A549 (cell line): ENCODE measurements at regions not wholly inside any gene's neighbourhood (a gene's known extent, or its start where the extent isn't known, plus 50 kb on each side); places are given as distances from the start of the nearest gene placed in this dataset.
A peak's percentile ranks its signal among the peaks of the same experiment; 100 is the strongest.
"Not testable (repeated sequence)": the region's sequence is repeated elsewhere in the genome, so short reads cannot be mapped to it uniquely, and the experiment has no call there.

Experiments used
- ATAC-seq, 2 experiments: fragments of 200-7000 bp in 1 of 2; fragments of >200 bp in 1 of 2; cut with Nextera tagmentation in 1 of 2; cut with Tn5 transposase in 1 of 2; 3 replicates each; pipeline versions ENCODE4 v1.8.0 to v1.9.1; 2018 to 2020; ENCODE audit warnings: mild to moderate bottlenecking in 1 of 2, moderate library complexity in 1 of 2
- CTCF ChIA-PET: fragments of 300-600 bp; sonication (Branson Sonifier 250); formaldehyde crosslinking; extraction: SDS; loops from one replicate; lab custom pipeline; 2021; ENCODE audit warnings: antibody characterized with exemption, inconsistent platforms; lab: Yijun Ruan, JAX
- POLR2A ChIA-PET: fragments of 350-600 bp; formaldehyde crosslinking; extraction: SDS; loops from one replicate; lab custom pipeline; 2021; ENCODE audit warnings: antibody characterized with exemption, inconsistent platforms; lab: Yijun Ruan, JAX
- DNase-seq, 2 experiments: peaks; one replicate each; pipeline versions ENCODE4 v3.0.0 to v3.0.0-alpha.2; 2011 to 2016; ENCODE audit warnings: low read depth in 1 of 2, low spot score in 1 of 2
- FAIRE-seq: peaks from 2 replicates; lab custom pipeline; 2011; peaks lifted over from hg19 to GRCh38; lab: Jason Lieb, UNC
- H3K27ac ChIP-seq, 2 experiments: fragments of >200 bp; sonication (Bioruptor Twin); formaldehyde crosslinking; 3 replicates each; pipeline ENCODE4 v1.5.1; 2016 to 2017
- H3K4me1 ChIP-seq: fragments of >200 bp; sonication (Bioruptor Twin); formaldehyde crosslinking; 3 replicates; pipeline ENCODE4 v1.6.1; 2016
- H3K4me2 ChIP-seq: fragments of >200 bp; sonication (Bioruptor Twin); formaldehyde crosslinking; 3 replicates; pipeline ENCODE4 v1.6.1; 2016
- H3K4me3 ChIP-seq: fragments of >200 bp; sonication (Bioruptor Twin); formaldehyde crosslinking; 3 replicates; pipeline ENCODE4 v1.5.1; 2016
- H3K9me3 ChIP-seq: fragments of >200 bp; sonication (Bioruptor Twin); formaldehyde crosslinking; 3 replicates; pipeline ENCODE4 v1.6.1; 2016
- CTCF ChIP-seq: fragments of >200 bp; sonication (Bioruptor Twin); formaldehyde crosslinking; IDR thresholded peaks from 3 replicates; pipeline ENCODE4 v1.5.1; 2016
- EHMT2 ChIP-seq: fragments of 200-600 bp; sonication (generic); IDR thresholded peaks from 2 replicates; pipeline ENCODE4 v1.6.1; 2016; ENCODE audit warnings: antibody characterized with exemption, low read depth, mild to moderate bottlenecking, moderate library complexity
- GATA3 ChIP-seq: IDR thresholded peaks from 2 replicates; pipeline ENCODE4 v1.6.1; 2012; ENCODE audit warnings: borderline replicate concordance
- JUNB ChIP-seq: fragments of >200 bp; sonication (Bioruptor Twin); formaldehyde crosslinking; IDR thresholded peaks from 2 replicates; pipeline ENCODE4 v1.6.1; 2016
- MAZ ChIP-seq: fragments of 150-350 bp; IDR thresholded peaks from 2 replicates; pipeline ENCODE4 v1.6.1; 2014; ENCODE audit warnings: antibody characterized with exemption, low read depth, low read length, borderline replicate concordance
- NFE2L2 ChIP-seq: fragments of 150-350 bp; conservative IDR thresholded peaks from 2 replicates; pipeline ENCODE4 v1.6.1; 2014; ENCODE audit warnings: low read length
- PHF8 ChIP-seq: fragments of 200-600 bp; sonication (generic); IDR thresholded peaks from 2 replicates; pipeline ENCODE4 v1.6.1; 2016; ENCODE audit warnings: low read depth, mild to moderate bottlenecking, antibody characterized with exemption, moderate library complexity, borderline replicate concordance
- REST ChIP-seq: fragments of 200-600 bp; sonication (generic); IDR thresholded peaks from 2 replicates; pipeline ENCODE4 v1.6.1; 2016; ENCODE audit warnings: antibody characterized with exemption, mild to moderate bottlenecking, moderate library complexity
- RNF2 ChIP-seq: fragments of 200-600 bp; sonication (generic); IDR thresholded peaks from 2 replicates; pipeline ENCODE4 v1.6.1; 2016; ENCODE audit warnings: low read depth, mild to moderate bottlenecking, antibody characterized with exemption, moderate library complexity, borderline replicate concordance
- SMC3 ChIP-seq: fragments of >200 bp; sonication (Bioruptor Twin); formaldehyde crosslinking; IDR thresholded peaks from 3 replicates; pipeline ENCODE4 v1.6.1; 2018; ENCODE audit warnings: inconsistent platforms
- WGBS: methylation state at CpG from one replicate; pipeline ENCODE4 v1.1.6; 2017; ENCODE audit errors: missing lambda C conversion rate; 5-methylcytosine and 5-hydroxymethylcytosine counted together

- Histone ChIP-seq H3K4me2 (no peak overlapping the region), H3K27ac (no peak overlapping the region), H3K9me3 (no peaks in the 10 kb centered on the region), H3K4me1 (peaks cover 2% of the 10 kb centered on the region; the same call in 2 of the 3 replicates), H3K4me3 (no peak overlapping the region)
- FAIRE-seq (no peak), DNase-seq (no peak), ATAC-seq (no peak)
- ChIA-PET POLR2A (no interaction called here), CTCF (interaction anchor here (0.6 kb wide), 1 partner anchor 20 kb away, joined by 3 read pairs; no protein-coding TSS in a partner anchor)
- 66% methylated on average over 4 of the region's 4 CpGs for WGBS
- TF ChIP-seq REST, result no peak
- no peak for TF ChIP-seq SMC3
- TF ChIP-seq MAZ, result no peak
- no peak for TF ChIP-seq CTCF
- no peak for TF ChIP-seq NFE2L2
These were observed 72.6 kb downstream of the DOP1B start for GRCh38 chr21:36229181-36229580.

GRCh38 chr21:36231444-36231843 lies 74.8 kb downstream of the DOP1B start:
- H3K4me2 ChIP-seq, POLR2A ChIA-PET: not testable (repeated sequence)
- 93% methylated on average over 3 of the region's 3 CpGs for WGBS

GRCh38 chr21:36232641-36233040 lies 76.0 kb downstream of the DOP1B start:
- no peak overlapping the region for H3K4me3 ChIP-seq
- TF ChIP-seq RNF2 (no peak), EHMT2 (no peak)
- peaks cover 16% of the 10 kb centered on the region for H3K4me1 ChIP-seq
- no peak overlapping the region for H3K27ac ChIP-seq
- no peak for DNase-seq
- ATAC-seq, result no peak
- 94% methylated on average over 9 of the region's 9 CpGs for WGBS
- ChIA-PET CTCF (no interaction called here), POLR2A (no interaction called here)
- no peak for FAIRE-seq
- H3K4me2 ChIP-seq, result no peak overlapping the region
- H3K9me3 ChIP-seq, result no peaks in the 10 kb centered on the region

More at GRCh38 chr21:36231444-36231843, 74.8 kb downstream of the DOP1B start:
- CTCF ChIA-PET, DNase-seq, FAIRE-seq, ATAC-seq, H3K4me3 ChIP-seq, H3K9me3 ChIP-seq, H3K27ac ChIP-seq: not testable (repeated sequence)
- H3K4me1 ChIP-seq, result peaks cover 16% of the 10 kb centered on the region

GRCh38 chr21:36235058-36235582 lies 78.5 kb downstream of the DOP1B start:
- Histone ChIP-seq H3K4me1 (peaks cover 16% of the 10 kb centered on the region), H3K4me3 (no peak overlapping the region), H3K9me3 (no peaks in the 10 kb centered on the region), H3K27ac (peak overlapping the region in 1 of 2 experiments; percentile 49; a peak in 1 of 6 replicates), H3K4me2 (peak overlapping the region; percentile 43)
- 37% methylated on average over 8 of the region's 8 CpGs for WGBS
- DNase-seq, result peak in 1 of 2 experiments; percentile 43
- POLR2A ChIA-PET, result no interaction called here
- no peak for FAIRE-seq
- peak in 1 of 2 experiments; percentile 85; a peak in 3 of 6 replicates for ATAC-seq
- TF ChIP-seq GATA3 (peak; percentile 75), PHF8 (no peak), JUNB (no peak)
- CTCF ChIA-PET, result interaction anchor here (1.6 kb wide), 1 partner anchor 25 kb away, joined by 3 read pairs; no protein-coding TSS in a partner anchor
